ENCODE measurements at regions not wholly inside any gene's neighbourhood (a gene's known extent, or its start where the extent isn't known, plus 50 kb on each side); places are given as distances from the start of the nearest gene placed in this dataset.

- no peaks in the 10 kb centered on the region for H3K79me2 ChIP-seq (ENCODE audit: control insufficient read depth, insufficient read depth, low read length)
- DNase-seq (ENCODE audit: low read depth, low spot score) (no peak), FAIRE-seq (no peak)
- no peak overlapping the region for H2AFZ ChIP-seq (ENCODE audit: low read depth, low read length)
- H3K4me1 ChIP-seq (ENCODE audit: control insufficient read depth, extremely low read depth, insufficient read depth, low read length), result no peaks in the 10 kb centered on the region
- TF ChIP-seq POLR2A (IDR thresholded peaks at IDR 0.05; ENCODE audit: low read depth, low read length) (no peak), POLR2AphosphoS5 (IDR thresholded peaks at IDR 0.05; ENCODE audit: insufficient read depth, low read depth, low read length) (no peak), CTCF (IDR thresholded peaks at IDR 0.05; ENCODE audit: extremely low read depth in 1 of 2, insufficient read depth in 1 of 2, low read depth in 1 of 2, low read length in 2 of 2) (no peak), MAX (IDR thresholded peaks at IDR 0.05; ENCODE audit: insufficient read depth, insufficient read length) (no peak), JUN (IDR thresholded peaks at IDR 0.05; ENCODE audit: borderline replicate concordance, insufficient read depth, insufficient read length, low read depth) (no peak), MYC (IDR thresholded peaks at IDR 0.05; ENCODE audit: low read depth, low read length) (no peak)
- no peak overlapping the region for H3K9ac ChIP-seq (replicated peaks; ENCODE audit: extremely low read depth, insufficient read depth, low read length)
- no peak overlapping the region for H3K4me2 ChIP-seq (ENCODE audit: insufficient read depth, low read length)
- no peaks in the 10 kb centered on the region for H4K20me1 ChIP-seq (replicated peaks; ENCODE audit: control insufficient read depth, extremely low read depth, insufficient read depth, low read length)
- no peak overlapping the region for H3K27ac ChIP-seq (ENCODE audit: insufficient read depth, low read depth, low read length)
- ChIA-PET POLR2A (no interaction called here), CTCF (no interaction called here)
- no peaks in the 10 kb centered on the region for H3K27me3 ChIP-seq (ENCODE audit: control insufficient read depth in 2 of 2, insufficient read depth in 2 of 2, low read length in 2 of 2)
- no peak overlapping the region for H3K4me3 ChIP-seq (replicated peaks in 1 of 3; ENCODE audit: insufficient read depth in 1 of 3, low read depth in 1 of 3, low read length in 3 of 3)
- BruUV-seq (replicated peaks), result no TSS peak
- no peaks in the 10 kb centered on the region for H3K36me3 ChIP-seq (ENCODE audit: control insufficient read depth in 2 of 2, extremely low read depth in 1 of 2, insufficient read depth in 2 of 2, low read length in 2 of 2)
- H3K9me1 ChIP-seq (replicated peaks; ENCODE audit: control insufficient read depth, extremely low read depth, insufficient read depth, low read length), result no peaks in the 10 kb centered on the region
- dilution Hi-C loops (cut with MboI; ENCODE audit: extremely low pct_ligation_motif_present, low sequenced_read_pairs), result no loop called here
- H3K9me3 ChIP-seq (replicated peaks; ENCODE audit: control insufficient read depth, insufficient read depth, low read length), result no peaks in the 10 kb centered on the region
- intact Hi-C loops (cut with micrococcal nuclease), result no loop called here
Observed at GRCh38 chr3:6680119-6680806, 180.7 kb upstream of the GRM7 start.

GRCh38 chr3:6697285-6697684 is 163.6 kb upstream of the GRM7 start:
- peaks cover 2% of the 10 kb centered on the region for H3K9me3 ChIP-seq (replicated peaks; ENCODE audit: control insufficient read depth, insufficient read depth, low read length)
- no peak overlapping the region for H3K9ac ChIP-seq (replicated peaks; ENCODE audit: extremely low read depth, insufficient read depth, low read length)
- no peaks in the 10 kb centered on the region for H3K9me1 ChIP-seq (replicated peaks; ENCODE audit: control insufficient read depth, extremely low read depth, insufficient read depth, low read length)
- BruUV-seq (replicated peaks), result no TSS peak
- no peak overlapping the region for H3K4me2 ChIP-seq (ENCODE audit: insufficient read depth, low read length)
- H3K4me1 ChIP-seq (ENCODE audit: control insufficient read depth, extremely low read depth, insufficient read depth, low read length), result no peaks in the 10 kb centered on the region
- dilution Hi-C loops (cut with MboI; ENCODE audit: extremely low pct_ligation_motif_present, low sequenced_read_pairs), result no loop called here
- POLR2A ChIA-PET, result no interaction called here
- no peak for DNase-seq (ENCODE audit: low read depth, low spot score)
- no peak for TF ChIP-seq MAX (IDR thresholded peaks at IDR 0.05; ENCODE audit: insufficient read depth, insufficient read length)
- no peak for TF ChIP-seq CTCF (IDR thresholded peaks at IDR 0.05; ENCODE audit: extremely low read depth in 1 of 2, insufficient read depth in 1 of 2, low read depth in 1 of 2, low read length in 2 of 2)
- TF ChIP-seq POLR2AphosphoS5 (IDR thresholded peaks at IDR 0.05; ENCODE audit: insufficient read depth, low read depth, low read length), result no peak
- no peak overlapping the region for H2AFZ ChIP-seq (ENCODE audit: low read depth, low read length)
- CTCF ChIA-PET, result no interaction called here
- no peaks in the 10 kb centered on the region for H3K36me3 ChIP-seq (ENCODE audit: control insufficient read depth in 2 of 2, extremely low read depth in 1 of 2, insufficient read depth in 2 of 2, low read length in 2 of 2)
- no peak for FAIRE-seq
- H3K27ac ChIP-seq (ENCODE audit: insufficient read depth, low read depth, low read length), result no peak overlapping the region
- H3K27me3 ChIP-seq (ENCODE audit: control insufficient read depth in 2 of 2, insufficient read depth in 2 of 2, low read length in 2 of 2), result no peaks in the 10 kb centered on the region
- H4K20me1 ChIP-seq (replicated peaks; ENCODE audit: control insufficient read depth, extremely low read depth, insufficient read depth, low read length), result no peaks in the 10 kb centered on the region
- no peak overlapping the region for H3K4me3 ChIP-seq (replicated peaks in 1 of 3; ENCODE audit: insufficient read depth in 1 of 3, low read depth in 1 of 3, low read length in 3 of 3)
- intact Hi-C loops (cut with micrococcal nuclease), result no loop called here
- H3K79me2 ChIP-seq (ENCODE audit: control insufficient read depth, insufficient read depth, low read length), result no peaks in the 10 kb centered on the region

Data from endothelial cell of umbilical vein (primary cell).